IPS DF 19.7 (cell line): ENCODE measurements at regions not wholly inside any gene's neighbourhood (a gene's known extent, or its start where the extent isn't known, plus 50 kb on each side); places are given as distances from the start of the nearest gene placed in this dataset.
A peak's percentile ranks its signal among the peaks of the same experiment; 100 is the strongest.

Experiments used
- DNase-seq: peaks from one replicate; pipeline ENCODE4 v3.0.0-alpha.2; 2013; ENCODE audit warnings: low read depth, low spot score

DNA sequence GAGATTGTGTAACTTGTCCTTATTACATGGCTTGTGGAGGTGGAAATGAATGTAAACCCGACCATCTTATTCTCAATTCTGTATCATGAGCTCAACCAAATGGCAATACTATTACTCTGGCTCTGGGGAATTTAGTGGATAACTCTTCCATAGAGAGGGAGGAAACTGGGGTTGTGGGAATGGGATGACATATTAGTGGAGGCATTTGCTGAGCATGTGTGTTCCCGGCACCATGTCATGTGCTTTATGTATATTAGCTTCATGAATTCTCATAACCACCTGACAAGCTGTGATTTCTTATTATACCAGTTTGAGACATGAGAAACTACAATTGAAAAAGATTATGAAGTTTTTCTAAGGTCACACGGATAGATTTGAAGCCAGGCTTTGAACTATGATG is 112.8 kb upstream of the TMEFF2 start:
- no peak for DNase-seq

DNA sequence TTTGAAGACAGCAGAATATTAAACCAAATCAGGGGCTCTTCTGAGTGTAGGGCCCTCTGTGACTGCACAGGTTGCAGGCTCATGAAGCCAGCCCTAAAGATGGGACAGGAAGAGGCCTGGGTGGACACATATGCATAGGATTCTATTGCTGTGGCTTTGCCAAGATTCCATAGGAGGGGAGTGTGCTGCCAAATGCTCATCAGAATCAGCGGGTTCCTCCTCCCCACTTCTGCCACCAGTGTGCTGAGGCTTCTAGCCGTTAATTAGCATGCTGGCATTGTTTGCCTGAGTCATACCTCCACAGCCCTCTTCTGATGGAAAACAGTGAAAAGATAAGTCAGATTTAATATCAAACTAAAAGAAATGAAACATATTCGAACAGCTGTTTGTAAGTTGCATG is 103.9 kb upstream of the TMEFF2 start:
- peak; percentile 33 for DNase-seq

DNA sequence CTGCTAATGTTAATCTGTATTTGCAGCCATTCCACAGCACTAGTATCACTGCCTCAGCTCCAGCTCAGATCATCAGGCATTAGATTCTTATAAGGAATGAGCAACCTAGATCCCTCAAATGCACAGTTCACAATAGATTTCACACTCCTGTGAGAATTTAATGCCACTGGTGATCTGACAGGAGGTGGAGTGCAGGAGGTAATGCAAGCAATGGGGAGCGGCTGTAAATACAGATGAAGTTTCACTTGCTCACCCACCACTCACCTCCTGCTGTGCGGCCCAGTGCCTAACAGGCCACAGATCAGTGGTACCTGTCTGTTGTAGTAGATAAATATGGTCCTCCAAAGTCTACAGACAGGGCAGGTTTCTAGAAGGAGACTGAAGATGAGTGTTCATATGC is 97.7 kb upstream of the TMEFF2 start:
- no peak for DNase-seq

DNA sequence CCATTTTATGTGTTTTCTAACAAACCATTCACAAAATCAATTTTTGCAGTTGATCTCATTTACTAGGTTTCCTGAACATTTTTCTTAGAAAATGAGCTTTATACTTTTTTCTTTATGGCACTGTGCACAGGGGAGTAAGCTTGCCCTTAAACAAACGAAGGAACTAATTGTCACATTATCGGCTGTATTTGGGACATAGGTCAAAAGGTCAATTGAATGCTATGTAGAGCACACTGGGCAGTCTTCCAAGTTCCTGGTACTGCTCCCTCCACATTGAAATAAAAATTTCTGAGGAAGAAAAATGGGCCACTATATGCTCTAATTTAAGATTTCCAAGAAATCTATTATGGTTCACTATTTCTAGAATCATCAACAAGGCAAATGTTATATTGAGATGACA is 93.6 kb upstream of the TMEFF2 start:
- DNase-seq: no peak

DNA sequence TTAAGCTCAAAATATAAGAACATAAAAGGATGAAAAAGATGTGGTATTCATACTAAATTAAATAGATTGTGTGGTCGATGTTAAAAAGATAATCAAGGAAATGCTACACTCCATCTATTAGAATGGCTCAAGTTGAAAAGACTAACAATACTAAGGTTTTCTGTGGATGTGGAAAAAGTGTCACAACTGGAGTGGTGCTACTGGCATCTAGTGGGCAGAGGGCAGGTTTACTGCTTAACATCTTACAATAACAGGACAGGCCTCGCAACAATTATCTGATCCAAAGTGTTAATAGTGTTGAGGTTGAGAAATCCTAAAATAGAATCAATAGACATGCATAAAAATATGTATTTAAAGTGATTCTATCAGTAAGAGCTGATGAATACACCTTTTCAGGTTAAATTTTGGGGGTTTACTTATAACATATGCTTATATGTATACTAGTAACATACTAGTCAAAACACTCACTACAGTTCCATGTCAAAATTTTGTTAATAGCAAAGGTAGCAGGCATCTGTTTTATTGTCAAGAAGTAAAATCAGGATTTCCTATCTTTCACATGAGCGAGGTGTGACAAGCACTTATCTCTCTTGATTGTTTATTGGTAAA is 91.5 kb upstream of the TMEFF2 start:
- DNase-seq: no peak

DNA sequence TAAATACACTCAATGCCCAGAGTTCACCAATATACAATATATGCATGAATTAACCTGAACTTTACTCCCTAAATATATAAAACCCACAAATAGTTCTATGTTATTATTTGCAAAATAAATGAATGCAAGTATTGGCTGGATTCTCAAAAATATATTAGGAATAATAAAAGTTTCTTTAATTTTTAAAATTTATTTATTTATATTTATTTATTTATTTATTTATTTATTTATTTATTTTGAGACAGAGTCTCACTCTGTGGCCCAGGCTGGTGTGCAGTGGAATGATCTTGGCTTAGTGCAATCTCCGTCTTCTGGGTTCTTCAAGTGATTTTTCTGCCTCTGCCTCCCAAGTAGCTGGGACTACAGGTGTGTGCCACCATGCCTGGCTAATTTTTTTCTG is 88.7 kb upstream of the TMEFF2 start:
- DNase-seq: no peak

DNA sequence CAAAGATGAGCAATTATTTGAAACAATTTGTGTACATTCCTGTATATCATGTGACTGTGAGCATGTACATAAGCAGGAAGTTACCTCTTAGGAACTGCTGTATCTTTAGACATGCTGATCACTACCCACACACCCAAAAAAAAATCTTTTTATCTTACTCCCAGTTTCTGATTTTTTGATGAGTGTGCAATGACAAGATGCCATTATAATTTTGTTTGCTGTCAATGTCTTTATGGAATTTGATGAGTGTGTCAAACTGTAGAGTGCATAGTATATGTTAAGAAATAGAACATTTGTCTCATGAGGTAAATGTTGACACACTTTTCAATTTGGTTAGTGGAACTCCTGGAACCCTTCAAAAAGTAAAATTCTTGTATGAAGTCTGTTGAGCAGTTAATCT is 84.0 kb upstream of the TMEFF2 start:
- DNase-seq: no peak

DNA sequence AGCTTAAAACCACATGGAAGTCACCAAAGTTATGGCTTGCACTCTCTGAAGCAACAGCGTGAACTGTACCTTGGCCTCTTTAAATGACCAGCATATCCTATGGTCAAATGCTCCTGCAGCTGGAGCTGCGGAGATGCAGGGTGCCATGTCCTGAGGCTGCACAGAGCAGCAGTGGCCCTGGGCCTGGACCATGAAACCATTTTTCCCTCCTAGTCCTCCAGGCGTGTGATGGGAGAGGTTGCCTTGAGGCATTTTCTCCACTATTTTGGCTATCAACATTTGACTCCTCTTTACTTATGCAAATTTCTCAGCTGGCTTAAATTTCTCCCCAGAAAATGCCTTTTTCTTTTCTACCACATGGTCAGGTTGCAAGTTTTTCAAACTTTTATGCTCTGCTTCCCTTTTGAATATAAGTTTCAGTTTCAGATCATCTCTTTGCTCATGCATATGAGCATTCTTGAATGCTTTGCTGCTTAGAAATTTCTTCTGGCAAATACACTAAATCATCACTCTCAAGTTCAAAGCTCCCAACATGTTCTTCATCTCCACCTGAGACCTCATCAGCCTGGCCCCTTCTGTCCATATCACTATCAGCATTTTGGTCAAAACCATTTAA is 82.9 kb upstream of the TMEFF2 start:
- DNase-seq: no peak

DNA sequence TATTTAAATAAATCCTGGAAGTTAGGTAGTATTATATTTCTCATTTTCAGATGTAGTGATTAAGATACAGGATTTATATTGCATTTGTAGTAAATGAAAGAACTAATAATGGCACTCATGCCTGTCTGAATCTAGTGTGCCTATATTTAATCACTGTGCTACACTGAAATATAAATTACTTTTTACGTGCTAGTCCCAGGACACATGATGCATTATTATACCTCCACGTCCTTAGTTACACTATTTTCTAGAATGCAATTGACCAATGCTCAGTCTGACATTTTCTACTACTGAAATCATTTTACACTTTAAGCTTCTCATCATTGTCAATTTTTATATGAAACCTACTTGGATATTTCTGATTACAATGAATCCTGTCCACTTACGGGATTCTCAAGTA is 80.9 kb upstream of the TMEFF2 start:
- no peak for DNase-seq

DNA sequence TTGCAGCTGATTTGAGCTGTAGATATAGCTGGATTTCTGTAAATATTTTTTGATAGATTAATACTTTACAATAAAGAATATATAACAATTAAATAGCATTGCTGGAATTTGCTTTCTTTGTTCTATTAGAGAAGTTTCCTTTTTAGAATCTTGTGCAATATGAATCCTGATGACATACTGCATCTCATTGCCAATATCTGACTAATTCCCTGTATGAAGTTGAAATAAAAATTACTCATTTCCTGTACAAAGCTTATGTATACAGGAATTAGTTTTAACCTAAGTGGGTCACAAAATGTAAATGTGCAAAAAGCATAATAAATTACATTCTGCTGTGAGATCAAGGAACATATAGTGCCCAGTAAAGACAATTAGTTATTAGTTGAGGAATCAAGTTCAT is 72.8 kb upstream of the TMEFF2 start:
- no peak for DNase-seq

DNA sequence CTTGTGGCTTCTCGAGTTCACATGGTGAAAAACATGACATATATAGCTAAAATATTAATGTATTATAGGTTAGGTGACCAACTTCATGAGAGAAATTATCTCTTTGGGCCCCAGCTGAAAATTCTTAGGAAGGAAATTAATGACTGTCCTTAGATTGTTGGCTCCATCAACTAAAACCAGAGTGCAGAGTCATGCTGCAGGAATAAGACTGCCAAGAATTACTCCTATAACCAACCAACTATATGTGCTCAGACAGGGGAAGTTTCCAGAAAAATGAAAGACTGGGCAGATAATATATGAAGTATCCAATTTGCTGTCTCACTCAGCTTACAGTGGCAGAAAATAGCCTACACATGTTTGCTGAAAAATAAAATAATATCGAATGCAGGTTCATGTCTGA is 71.0 kb upstream of the TMEFF2 start:
- no peak for DNase-seq

DNA sequence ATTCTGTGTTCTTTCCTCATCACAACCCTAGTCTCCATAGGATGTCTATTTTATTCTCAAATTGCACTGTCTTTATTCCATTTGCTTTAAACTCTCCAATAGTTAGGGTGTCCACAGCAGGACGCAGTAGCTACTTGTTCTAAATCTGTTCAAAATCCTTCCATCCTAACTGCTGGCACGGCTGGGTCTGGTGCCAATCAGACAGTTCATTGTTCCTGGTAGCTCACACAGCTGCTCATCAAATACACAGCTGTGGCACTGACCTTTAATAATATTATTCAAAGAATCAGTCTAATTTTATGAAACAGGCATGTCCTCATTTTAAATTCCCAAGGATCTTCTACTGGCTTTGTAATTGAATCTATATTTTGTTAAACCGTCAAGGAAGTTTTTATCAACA is 59.7 kb upstream of the TMEFF2 start:
- DNase-seq: no peak

DNA sequence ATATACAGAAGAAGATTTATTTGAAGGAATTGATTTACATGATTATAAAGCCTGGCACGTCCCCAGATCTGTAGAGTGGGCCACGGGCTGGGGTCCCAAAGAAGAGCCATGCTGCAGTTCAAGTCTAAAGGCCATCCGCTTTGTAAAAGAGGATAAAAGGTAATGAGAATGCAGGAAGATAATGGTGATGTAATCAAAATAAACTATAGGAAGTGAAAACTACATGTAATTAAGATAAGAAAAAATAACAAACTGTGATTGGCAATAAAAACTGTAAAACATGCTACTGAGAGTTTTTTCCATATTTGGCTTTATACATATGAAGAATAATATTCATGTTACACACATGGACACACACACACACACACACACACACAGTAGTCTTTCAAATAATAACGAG is 59.0 kb upstream of the TMEFF2 start:
- DNase-seq: no peak

DNA sequence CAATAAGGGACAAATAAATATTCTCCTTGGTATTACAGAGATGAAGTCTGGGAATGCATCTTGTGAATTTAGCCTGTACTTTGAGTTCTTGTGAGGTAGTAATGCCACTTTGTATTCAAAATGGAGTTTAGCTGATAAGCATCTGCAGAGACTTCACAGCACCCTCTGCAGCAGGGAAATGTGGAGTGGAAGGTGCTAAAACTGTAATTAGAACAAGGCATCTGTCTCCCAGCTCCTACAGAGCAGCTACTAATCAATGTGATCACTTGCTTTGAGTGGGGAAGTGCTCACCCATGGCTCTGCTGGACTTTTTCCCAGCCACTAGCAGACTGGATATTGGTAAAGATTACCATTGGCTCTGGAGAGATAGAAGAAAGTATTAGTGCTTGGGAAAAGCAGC is 56.2 kb upstream of the TMEFF2 start:
- DNase-seq: no peak

DNA sequence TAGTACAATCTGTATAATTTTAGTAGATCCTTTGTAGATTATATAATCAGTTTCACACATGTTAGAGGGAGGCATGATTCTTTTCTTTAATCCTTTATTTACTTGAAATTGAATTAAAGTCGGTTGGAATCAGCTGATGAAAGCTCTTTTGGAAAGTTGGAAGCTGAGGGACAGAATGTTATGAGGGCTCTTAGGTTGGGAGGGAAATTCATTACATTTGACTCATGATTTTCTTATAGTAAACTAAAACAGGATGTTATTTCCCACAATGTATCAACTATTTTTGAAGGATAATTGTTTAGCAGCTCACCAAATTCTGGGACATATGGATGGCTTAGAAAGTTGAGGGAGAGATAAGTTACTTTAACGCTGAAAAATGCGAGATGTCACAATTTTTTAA is 52.7 kb upstream of the TMEFF2 start:
- no peak for DNase-seq

DNA sequence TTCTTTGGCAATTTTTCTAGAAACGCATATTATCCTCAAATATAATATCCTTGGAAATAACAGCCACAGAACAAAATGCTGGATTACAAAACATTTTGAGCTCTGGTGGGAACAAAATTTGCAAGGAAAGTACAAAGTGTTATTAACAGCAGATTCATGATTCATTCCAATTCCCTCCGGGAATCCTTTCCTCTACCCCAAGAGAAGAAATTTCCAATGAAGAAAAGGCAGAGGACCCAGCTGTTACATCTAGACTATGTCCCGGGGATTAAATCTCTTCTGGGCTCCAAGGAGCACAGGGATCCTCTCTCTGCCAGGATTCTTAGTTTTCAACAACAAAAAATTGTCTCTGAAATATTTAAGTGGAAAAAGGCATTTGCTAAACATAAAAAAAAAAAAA is 51.6 kb upstream of the TMEFF2 start:
- DNase-seq: no peak

DNA sequence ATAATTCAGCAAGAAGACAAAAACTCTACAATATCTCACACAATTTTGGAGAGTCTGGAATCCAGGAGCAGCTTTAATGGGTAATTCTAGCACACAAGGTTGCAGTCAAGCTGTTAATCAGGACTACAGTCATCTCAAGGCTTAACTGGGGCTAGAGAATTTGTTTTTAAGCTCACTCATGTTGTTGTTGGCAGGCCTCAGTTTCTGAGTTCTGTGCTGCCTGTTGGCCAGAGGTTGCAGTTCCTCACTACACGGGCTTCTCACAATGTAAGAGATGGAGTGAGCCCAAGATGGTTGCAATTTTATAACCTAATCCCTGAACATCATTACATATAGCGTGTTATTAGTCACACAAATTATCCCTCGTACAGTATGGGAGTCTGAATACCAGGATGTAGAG is 50.6 kb upstream of the TMEFF2 start:
- no peak for DNase-seq
